ENCODE measurements at regions not wholly inside any gene's neighbourhood (a gene's known extent, or its start where the extent isn't known, plus 50 kb on each side); places are given as distances from the start of the nearest gene placed in this dataset.

DNA sequence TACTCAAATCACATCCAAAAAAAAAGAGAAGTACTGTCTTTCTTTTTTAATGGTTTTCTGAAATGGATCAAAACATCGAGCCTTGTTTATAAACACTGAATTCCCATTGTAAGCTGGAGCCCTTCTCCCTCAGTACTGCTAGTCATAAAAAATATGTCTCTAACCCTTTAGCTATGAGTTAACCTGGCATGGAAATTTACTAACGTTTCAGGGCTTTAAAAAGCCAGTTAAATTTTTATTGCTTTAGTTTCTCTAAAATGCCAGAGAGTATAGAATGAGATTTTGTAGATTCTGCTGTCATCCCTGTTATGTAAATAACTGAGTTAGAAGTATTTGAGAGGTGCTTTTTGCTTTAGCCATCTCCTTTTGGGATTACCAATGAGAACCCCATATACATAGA, 528.3 kb downstream of the EFNB2 start:
- Histone ChIP-seq H3K27ac (no peak overlapping the region), H3K36me3 (no peaks in the 10 kb centered on the region), H3K27me3 (ENCODE audit: insufficient read depth, low read depth, severe bottlenecking) (no peaks in the 10 kb centered on the region), H3K9me3 (ENCODE audit: severe bottlenecking) (no peaks in the 10 kb centered on the region), H3K4me3 (ENCODE audit: low read depth, low read length) (no peak overlapping the region)
- TF ChIP-seq, protein P1, sequence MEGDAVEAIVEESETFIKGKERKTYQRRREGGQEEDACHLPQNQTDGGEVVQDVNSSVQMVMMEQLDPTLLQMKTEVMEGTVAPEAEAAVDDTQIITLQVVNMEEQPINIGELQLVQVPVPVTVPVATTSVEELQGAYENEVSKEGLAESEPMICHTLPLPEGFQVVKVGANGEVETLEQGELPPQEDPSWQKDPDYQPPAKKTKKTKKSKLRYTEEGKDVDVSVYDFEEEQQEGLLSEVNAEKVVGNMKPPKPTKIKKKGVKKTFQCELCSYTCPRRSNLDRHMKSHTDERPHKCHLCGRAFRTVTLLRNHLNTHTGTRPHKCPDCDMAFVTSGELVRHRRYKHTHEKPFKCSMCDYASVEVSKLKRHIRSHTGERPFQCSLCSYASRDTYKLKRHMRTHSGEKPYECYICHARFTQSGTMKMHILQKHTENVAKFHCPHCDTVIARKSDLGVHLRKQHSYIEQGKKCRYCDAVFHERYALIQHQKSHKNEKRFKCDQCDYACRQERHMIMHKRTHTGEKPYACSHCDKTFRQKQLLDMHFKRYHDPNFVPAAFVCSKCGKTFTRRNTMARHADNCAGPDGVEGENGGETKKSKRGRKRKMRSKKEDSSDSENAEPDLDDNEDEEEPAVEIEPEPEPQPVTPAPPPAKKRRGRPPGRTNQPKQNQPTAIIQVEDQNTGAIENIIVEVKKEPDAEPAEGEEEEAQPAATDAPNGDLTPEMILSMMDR (IDR thresholded peaks at IDR 0.05; ENCODE audit: low read depth, low read length) = no peak
- no peak for DNase-seq

DNA sequence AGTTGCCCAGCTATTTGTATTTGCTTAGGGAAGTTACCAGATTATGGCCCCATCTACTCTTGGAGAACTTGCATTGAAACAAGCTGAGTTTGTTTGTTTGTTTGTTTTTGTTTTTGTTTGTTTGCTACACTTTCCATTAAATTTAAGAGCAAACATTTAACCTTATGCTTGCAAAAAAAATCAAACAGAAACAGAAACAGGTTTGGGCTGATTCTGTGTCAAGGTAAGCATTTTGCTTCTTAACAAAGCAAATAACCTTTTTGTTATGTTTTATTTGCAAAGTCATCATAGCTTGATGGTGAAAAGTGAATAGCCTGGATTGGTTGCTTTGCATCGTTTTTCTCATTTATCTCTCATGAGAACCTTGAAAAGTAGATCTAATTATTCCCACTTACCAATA, 531.8 kb downstream of the EFNB2 start:
- no peak overlapping the region for H3K27ac ChIP-seq
- no peaks in the 10 kb centered on the region for H3K36me3 ChIP-seq
- no peak for DNase-seq
- no peaks in the 10 kb centered on the region for H3K9me3 ChIP-seq (ENCODE audit: severe bottlenecking)
- TF ChIP-seq, protein P1 (IDR thresholded peaks at IDR 0.05; ENCODE audit: low read depth, low read length) = no peak
- no peaks in the 10 kb centered on the region for H3K27me3 ChIP-seq (ENCODE audit: insufficient read depth, low read depth, severe bottlenecking)
- no peak overlapping the region for H3K4me3 ChIP-seq (ENCODE audit: low read depth, low read length)

DNA sequence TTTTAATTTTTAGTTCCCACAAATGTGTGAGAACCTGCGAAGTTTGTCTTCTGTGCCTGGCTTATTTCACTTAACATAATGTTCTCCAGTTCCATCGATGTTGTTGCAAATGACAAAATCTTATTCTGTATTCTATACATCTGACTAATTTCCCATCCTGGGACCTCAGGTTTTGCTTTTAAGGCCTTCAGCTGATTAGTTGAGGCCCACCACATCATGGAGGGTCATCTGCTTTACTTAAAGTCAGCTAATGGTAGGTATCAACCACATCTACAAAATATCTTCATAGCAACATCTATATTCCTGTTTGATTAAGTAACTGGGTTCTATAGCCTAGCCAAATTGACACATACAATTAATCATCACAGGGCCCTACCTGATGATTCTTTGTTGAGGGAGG, 534.0 kb downstream of the EFNB2 start:
- H3K36me3 ChIP-seq = no peaks in the 10 kb centered on the region
- TF ChIP-seq, protein P1 (IDR thresholded peaks at IDR 0.05; ENCODE audit: low read depth, low read length) = no peak
- H3K9me3 ChIP-seq (ENCODE audit: severe bottlenecking) = no peaks in the 10 kb centered on the region
- H3K27ac ChIP-seq = no peak overlapping the region
- H3K27me3 ChIP-seq (ENCODE audit: insufficient read depth, low read depth, severe bottlenecking) = no peaks in the 10 kb centered on the region
- H3K4me3 ChIP-seq (ENCODE audit: low read depth, low read length) = no peak overlapping the region
- DNase-seq = no peak

DNA sequence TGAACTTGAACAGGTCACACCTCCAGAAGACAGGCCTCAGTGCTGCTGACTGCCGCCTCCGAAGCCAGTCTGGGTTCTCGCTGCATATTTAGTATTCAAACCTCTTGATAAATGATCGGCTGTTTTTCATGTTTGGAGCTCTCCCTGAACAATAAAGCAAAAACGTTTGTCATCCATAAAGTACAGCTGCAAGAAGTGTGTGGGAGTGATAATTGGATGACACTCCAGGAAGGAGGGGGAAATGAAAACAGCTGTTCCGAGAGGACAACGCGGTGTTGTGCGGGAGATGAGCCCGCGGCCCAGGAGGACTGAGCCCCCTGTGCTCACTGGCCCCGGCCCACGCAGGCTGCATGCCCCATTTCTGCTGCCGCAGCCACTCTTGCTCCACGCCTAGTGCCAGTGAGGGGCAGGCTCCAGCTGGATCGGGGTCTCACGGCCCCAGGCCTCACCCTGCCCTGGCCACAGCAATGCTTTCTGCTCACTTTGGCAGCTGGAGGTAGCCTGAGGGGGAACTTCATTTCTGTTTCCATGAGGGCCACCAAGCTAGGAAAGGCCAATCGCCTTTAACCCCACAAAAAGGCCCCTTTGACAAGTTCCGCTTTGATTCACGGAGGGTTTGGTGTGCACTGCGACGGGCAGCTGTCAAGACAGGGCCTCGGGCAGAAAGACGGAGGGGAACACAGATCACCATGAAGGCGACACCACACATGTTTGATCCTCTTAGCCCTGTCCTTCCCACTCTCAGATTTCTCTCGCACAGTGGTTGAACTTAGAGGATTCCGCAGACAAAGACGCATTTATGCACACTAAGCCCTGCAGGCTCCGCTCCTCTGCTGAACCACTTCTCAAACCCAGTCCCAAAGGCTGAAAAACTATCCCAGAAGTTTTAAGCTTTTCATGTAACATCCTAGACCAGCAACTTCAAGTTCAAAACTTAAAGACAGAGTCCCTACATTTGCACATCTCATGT, 537.6 kb downstream of the EFNB2 start:
- no peaks in the 10 kb centered on the region for H3K9me3 ChIP-seq (ENCODE audit: severe bottlenecking)
- H3K36me3 ChIP-seq = no peaks in the 10 kb centered on the region
- TF ChIP-seq, protein P1 (IDR thresholded peaks at IDR 0.05; ENCODE audit: low read depth, low read length) = no peak
- DNase-seq = peak; percentile 74
- no peaks in the 10 kb centered on the region for H3K27me3 ChIP-seq (ENCODE audit: insufficient read depth, low read depth, severe bottlenecking)
- peak overlapping the region; percentile 55 for H3K27ac ChIP-seq
- H3K4me3 ChIP-seq (ENCODE audit: low read depth, low read length) = peak overlapping the region; percentile 56

DNA sequence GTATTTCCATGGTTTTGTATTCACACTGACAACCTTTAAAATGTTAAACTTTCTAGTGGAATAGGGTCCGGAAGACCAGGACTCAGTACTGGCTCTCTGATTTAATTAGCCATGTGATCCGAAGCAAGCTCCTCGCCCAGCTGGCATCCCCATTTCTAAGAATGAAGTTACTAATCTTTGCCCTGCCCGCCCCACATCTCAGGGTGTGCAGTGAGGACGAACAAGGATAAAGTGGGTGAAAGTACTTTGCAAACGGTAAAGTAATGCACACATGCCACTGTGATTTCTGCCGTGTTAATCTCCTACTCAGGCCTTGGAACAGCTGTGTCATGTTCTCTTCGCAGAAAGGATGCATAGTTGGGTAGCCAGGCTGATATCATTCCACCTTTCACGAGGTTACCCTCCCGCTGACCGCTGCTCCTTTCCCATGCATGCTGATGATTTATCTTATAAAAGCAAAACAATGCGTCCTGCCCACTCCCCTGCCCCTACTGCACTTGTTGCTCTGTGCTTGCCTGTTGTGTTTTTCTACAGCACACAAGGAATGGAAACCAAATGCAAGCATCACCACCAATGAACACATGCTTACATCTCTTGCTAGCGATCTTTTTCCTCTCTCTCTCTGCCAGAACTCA, 539.0 kb downstream of the EFNB2 start:
- H3K9me3 ChIP-seq (ENCODE audit: severe bottlenecking) = no peaks in the 10 kb centered on the region
- H3K27ac ChIP-seq = peak overlapping the region; percentile 55
- no peaks in the 10 kb centered on the region for H3K27me3 ChIP-seq (ENCODE audit: insufficient read depth, low read depth, severe bottlenecking)
- TF ChIP-seq, protein P1 (IDR thresholded peaks at IDR 0.05; ENCODE audit: low read depth, low read length) = no peak
- no peaks in the 10 kb centered on the region for H3K36me3 ChIP-seq
- H3K4me3 ChIP-seq (ENCODE audit: low read depth, low read length) = peak overlapping the region; percentile 56
- peak; percentile 96 for DNase-seq
